NCI-H2081 treated with DMSO at 0.1 percent for 48 hours (cell line): ENCODE measurements at regions not wholly inside any gene's neighbourhood (a gene's known extent, or its start where the extent isn't known, plus 50 kb on each side); places are given as distances from the start of the nearest gene placed in this dataset.
A peak's percentile ranks its signal among the peaks of the same experiment; 100 is the strongest.

ENCODE experiments used
- DNase-seq: peaks from one replicate; lab custom pipeline; 2025; lab: John Stamatoyannopoulos, UW

DNA sequence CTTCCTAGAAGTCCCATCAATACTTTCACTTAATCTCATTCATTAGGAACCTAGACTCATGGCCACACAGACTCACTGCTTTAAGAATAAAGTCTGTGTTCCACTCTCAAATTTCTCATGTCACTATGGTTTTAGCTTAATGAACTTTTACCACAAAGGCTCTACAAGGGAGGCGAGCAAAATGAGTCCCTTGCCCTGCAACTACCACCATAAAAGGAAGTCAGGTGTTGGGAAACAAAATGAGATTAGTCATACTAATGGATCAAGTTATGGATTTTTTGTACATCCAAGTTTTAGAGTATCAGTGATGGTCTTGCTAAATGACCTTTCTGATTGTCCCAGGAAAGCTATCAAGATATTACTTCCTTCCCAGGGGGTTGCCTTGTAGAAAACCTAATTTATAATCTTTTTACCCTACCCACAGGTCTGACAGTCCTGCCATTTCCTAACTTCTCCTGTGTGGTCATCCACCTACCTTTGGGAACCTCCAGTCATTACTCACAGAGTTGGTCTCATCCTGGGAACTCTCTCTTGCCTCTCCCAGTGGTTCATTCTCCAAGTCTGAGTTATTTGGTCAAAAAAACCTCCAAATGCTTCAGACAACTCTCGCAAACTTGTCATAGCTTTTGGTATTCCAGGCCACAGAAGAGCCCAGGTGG, 51.8 kb upstream of the SLC16A1 start:
- DNase-seq: no peak

DNA sequence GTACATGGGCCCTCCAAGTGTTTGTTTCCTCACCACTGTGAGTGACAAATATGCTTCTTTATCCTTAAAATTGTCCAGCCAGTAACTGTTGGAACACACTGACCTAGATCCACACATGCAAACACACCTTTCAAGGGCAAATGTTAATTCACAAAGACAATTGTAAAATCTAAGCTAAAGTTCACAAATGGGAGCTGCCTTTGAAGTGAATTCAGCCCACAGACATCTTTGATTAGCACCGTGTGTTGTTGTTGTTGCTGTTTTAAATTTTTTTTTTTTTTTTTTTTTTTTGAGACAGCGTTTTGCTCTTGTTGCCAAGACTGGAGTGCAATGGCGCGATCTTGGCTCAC, 52.3 kb upstream of the SLC16A1 start:
- DNase-seq: no peak

DNA sequence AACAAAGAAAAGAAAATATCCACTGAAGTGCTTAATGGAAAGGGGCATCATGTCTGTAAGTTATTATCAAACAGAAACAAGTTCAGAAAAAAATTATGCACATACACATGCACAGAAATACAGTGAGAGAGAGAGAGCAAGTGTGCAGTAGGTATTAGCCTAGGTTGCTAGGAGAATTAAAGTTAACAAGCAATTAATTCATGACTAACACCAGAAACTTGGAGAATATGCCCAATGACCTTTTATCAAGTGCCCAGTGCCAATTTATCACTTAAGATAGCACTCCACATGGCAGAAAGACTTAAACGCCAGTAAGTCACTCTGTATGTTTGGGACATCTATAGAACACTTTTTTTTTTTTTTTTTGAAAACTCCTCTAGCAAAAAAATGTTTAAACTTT, 56.2 kb upstream of the SLC16A1 start:
- DNase-seq: no peak

DNA sequence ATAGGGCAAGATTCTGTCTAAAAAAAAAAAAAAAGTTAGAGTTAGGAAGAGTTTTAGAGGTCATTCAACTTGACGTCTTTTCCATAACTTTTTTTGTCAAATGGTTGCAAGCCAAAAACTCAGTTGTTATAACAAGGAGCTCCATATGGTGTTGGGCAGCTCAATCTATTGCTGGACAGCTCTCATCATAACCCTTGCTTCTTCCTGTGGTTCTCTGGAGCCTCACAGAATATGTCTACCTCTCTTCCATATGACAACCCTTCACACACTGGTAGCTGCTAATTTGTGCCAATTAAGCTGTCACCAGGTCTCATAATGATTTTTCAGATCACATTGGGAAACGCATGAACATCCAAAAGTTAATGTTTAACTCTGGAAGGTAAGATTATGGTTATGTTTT, 57.8 kb upstream of the SLC16A1 start:
- DNase-seq: no peak

DNA sequence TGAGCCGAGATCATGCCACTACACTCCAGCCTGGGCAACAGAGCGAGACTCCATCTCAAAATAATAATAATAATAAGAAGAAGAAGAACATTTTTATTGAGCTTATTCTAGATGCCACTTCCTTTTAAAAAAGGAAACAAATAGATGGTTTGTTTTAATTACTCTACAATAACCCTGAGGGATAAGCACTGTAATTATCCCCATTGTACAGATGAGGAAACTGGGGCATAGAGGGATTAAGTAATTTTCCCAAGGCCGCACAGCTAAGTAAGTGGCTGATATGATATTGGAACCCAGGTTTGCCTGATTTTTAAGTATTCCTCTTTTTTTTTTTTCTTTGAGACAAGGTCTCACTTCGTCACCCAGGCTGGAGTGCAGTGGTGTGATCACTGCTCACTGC, 58.5 kb upstream of the LRIG2 start:
- no peak for DNase-seq

DNA sequence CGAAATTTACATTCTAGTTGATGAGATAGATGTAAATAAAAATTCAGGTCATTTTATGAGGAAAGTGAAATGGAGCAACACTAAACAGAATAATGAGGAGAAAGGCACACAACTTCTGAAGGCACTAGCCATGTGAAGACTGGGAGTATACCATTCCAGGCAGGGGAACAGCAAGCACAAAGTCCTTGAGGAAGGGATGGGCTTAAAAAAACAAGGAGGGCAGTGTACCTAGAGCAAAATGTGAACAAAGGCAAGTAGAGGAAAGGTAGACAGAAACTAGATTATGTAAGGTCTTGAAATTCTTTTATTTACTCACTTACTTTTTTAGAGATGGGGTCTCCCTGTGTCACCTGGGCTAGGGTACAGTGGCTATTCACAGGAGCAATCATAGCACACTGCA, 54.1 kb upstream of the LRIG2 start:
- DNase-seq: no peak

DNA sequence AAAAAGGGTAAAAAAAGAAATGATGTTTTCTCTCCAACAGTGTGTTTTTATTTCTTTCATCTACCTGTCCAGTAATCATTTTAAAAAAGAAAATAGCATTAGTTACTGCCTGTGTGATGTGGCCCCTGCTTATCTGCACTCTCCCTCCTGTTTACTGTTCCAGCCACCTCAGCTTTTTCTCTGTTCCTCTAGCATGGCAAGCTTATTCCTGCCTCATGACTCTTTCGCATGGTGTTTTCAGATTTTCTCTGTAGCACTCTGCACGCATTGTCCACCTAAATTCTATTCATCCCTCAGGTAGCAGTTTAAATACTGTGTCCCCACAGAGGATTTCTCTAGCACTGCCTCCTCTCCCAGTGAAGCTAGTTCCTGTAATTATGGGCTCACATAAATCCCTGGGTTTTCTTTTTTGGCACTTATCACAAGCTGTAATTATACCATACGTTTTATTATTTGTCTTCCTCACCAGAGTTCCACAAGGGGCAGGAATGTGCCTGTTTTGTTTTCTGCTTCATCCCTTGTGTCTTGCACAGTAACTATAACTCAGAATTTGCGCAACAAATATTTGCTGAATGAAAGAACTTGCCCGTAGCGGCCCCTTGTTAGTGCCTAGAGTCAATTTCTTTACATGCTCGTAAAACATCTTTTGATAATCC, 51.4 kb upstream of the LRIG2 start:
- DNase-seq: peak; percentile 70
